ENCODE measurements at regions not wholly inside any gene's neighbourhood (a gene's known extent, or its start where the extent isn't known, plus 50 kb on each side); places are given as distances from the start of the nearest gene placed in this dataset.

DNA sequence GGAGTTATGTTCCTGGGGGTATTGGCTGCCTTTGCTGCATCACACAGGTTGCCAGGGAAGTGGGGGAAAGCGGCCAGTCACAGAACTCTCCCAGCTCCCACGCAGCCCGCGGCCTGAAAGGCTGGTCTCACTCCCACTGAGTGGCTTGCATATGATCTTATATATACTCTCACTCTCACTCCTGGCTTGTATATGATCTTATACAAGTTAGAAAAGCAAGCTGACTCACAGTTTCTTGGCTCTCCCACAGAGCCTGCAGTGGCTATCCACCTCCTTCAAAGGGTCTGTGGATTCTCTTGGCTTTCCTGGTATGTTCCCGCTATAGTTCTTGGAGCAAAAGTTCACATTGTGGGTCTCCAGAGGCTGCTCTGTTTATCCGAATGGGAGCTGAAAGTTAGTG lies 833.5 kb upstream of the GALNTL6 start:
- TF ChIP-seq, protein P1, sequence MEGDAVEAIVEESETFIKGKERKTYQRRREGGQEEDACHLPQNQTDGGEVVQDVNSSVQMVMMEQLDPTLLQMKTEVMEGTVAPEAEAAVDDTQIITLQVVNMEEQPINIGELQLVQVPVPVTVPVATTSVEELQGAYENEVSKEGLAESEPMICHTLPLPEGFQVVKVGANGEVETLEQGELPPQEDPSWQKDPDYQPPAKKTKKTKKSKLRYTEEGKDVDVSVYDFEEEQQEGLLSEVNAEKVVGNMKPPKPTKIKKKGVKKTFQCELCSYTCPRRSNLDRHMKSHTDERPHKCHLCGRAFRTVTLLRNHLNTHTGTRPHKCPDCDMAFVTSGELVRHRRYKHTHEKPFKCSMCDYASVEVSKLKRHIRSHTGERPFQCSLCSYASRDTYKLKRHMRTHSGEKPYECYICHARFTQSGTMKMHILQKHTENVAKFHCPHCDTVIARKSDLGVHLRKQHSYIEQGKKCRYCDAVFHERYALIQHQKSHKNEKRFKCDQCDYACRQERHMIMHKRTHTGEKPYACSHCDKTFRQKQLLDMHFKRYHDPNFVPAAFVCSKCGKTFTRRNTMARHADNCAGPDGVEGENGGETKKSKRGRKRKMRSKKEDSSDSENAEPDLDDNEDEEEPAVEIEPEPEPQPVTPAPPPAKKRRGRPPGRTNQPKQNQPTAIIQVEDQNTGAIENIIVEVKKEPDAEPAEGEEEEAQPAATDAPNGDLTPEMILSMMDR (IDR thresholded peaks at IDR 0.05), result no peak
- no peak for TF ChIP-seq POLR2A (IDR thresholded peaks at IDR 0.05)

Measured in esophagus squamous epithelium (tissue), 4 donors.